ENCODE measurements at regions not wholly inside any gene's neighbourhood (a gene's known extent, or its start where the extent isn't known, plus 50 kb on each side); places are given as distances from the start of the nearest gene placed in this dataset.

DNA sequence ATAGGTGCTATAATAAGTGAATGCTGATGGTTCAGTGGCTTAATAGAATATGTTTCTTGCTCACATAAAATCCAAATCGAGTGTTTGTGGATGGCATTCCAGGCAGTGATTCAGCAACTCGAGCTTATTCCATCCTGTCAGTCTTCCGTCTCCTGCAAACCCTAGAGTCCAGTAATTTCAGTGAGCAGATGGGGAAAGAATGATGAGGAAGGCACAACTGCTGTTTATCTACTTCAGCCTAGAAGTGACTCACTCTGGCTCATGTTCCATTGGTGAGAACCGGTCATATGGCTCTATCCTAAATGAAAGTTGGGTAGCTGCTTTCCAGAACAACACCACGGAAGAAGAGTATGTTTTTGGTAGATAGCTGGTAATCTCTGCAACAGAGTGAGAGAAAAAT is 421.8 kb upstream of the PDE3A start:
- Histone ChIP-seq H3K9me3 (ENCODE audit: control insufficient read depth in 1 of 2, low read length in 2 of 2) (no peaks in the 10 kb centered on the region), H3K27me3 (ENCODE audit: insufficient read depth, low read length) (no peaks in the 10 kb centered on the region), H3K4me1 (ENCODE audit: insufficient read depth, low read length) (no peaks in the 10 kb centered on the region), H3K36me3 (ENCODE audit: insufficient read depth, low read length) (no peaks in the 10 kb centered on the region), H3K27ac (ENCODE audit: low read depth, low read length) (no peak overlapping the region), H3K4me3 (ENCODE audit: low read length in 2 of 2) (no peak overlapping the region)
- no peak overlapping the region for H3K4me3 Mint-ChIP-seq
- H3K9me3 Mint-ChIP-seq, result peaks cover 0 to 15% (median 7%) of the 10 kb centered on the region in 8 donors
- ChIA-PET POLR2A (ENCODE audit: partially characterized antibody) (no interaction called here), CTCF (ENCODE audit: partially characterized antibody) (no interaction called here)
- no peaks in the 10 kb centered on the region for H3K4me1 Mint-ChIP-seq
- DNase-seq, result no peak
- H3K27me3 Mint-ChIP-seq, result no peaks in the 10 kb centered on the region
- intact Hi-C loops (cut with micrococcal nuclease), result no loop called here
- H3K36me3 Mint-ChIP-seq, result no peaks in the 10 kb centered on the region
- no peak overlapping the region for H3K27ac Mint-ChIP-seq

DNA sequence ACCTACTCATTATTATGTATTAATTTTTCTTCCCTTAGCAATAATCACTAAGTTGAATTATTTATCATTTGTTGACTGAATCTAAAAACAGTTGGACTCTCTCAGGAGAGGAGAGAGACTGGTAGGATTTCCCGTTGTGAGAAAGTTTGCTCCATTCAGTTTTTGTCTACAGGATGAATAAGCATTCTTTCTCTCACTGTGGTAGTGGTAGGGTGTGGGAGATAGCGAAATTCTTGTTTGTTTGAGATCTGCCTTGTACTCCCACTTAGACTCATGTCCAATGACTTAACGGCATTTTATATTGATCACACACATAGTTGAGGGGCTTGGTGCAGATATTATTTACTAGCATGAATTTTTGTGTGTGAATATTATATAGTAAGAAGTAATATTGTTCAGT is 421.0 kb upstream of the PDE3A start:
- no peak overlapping the region for H3K4me3 Mint-ChIP-seq
- no peaks in the 10 kb centered on the region for H3K27me3 Mint-ChIP-seq
- no peaks in the 10 kb centered on the region for H3K36me3 Mint-ChIP-seq

DNA sequence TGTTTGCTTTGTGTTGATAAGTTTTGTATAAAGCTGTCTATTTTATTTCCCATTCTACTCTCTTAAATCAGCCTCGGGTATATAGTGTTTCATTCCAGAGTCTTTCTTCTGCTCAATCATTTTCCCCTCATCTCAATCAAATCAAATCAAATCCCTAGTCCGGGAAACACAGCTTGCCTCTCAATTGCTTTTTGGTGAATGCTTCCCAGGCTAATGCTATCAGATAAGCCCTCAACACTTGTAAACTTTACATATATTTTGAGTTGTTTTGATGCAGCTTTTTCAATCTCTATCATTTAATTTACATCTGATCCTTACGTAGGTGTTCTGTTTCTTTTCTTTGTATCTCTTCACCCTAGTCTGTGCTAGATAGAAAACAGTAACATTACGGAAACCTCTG is 416.7 kb upstream of the PDE3A start:
- no peaks in the 10 kb centered on the region for H3K4me1 Mint-ChIP-seq
- H3K36me3 Mint-ChIP-seq, result no peaks in the 10 kb centered on the region
- no peaks in the 10 kb centered on the region for H3K27me3 ChIP-seq (ENCODE audit: insufficient read depth, low read length)
- intact Hi-C loops (cut with micrococcal nuclease), result no loop called here
- H3K4me1 ChIP-seq (ENCODE audit: insufficient read depth, low read length), result no peaks in the 10 kb centered on the region
- H3K4me3 Mint-ChIP-seq, result no peak overlapping the region
- peaks cover 0 to 15% (median 8%) of the 10 kb centered on the region in 8 donors for H3K9me3 Mint-ChIP-seq
- no peak overlapping the region for H3K4me3 ChIP-seq (ENCODE audit: low read length in 2 of 2)
- ChIA-PET POLR2A (ENCODE audit: partially characterized antibody) (no interaction called here), CTCF (ENCODE audit: partially characterized antibody) (no interaction called here)
- H3K36me3 ChIP-seq (ENCODE audit: insufficient read depth, low read length), result no peaks in the 10 kb centered on the region
- H3K9me3 ChIP-seq (ENCODE audit: control insufficient read depth in 1 of 2, low read length in 2 of 2), result no peaks in the 10 kb centered on the region
- no peak overlapping the region for H3K27ac ChIP-seq (ENCODE audit: low read depth, low read length)
- no peak for DNase-seq
- no peaks in the 10 kb centered on the region for H3K27me3 Mint-ChIP-seq
- H3K27ac Mint-ChIP-seq, result no peak overlapping the region

More for the DNA sequence above, 421.0 kb upstream of the PDE3A start:
- Histone ChIP-seq H3K27me3 (ENCODE audit: insufficient read depth, low read length) (no peaks in the 10 kb centered on the region), H3K4me1 (ENCODE audit: insufficient read depth, low read length) (no peaks in the 10 kb centered on the region), H3K4me3 (ENCODE audit: low read length in 2 of 2) (no peak overlapping the region), H3K36me3 (ENCODE audit: insufficient read depth, low read length) (no peaks in the 10 kb centered on the region), H3K9me3 (ENCODE audit: control insufficient read depth in 1 of 2, low read length in 2 of 2) (no peaks in the 10 kb centered on the region), H3K27ac (ENCODE audit: low read depth, low read length) (no peak overlapping the region)
- H3K27ac Mint-ChIP-seq, result no peak overlapping the region
- H3K4me1 Mint-ChIP-seq, result no peaks in the 10 kb centered on the region
- peaks cover 0 to 15% (median 8%) of the 10 kb centered on the region in 8 donors for H3K9me3 Mint-ChIP-seq
- CTCF ChIA-PET (ENCODE audit: partially characterized antibody), result no interaction called here
- no peak for DNase-seq
- POLR2A ChIA-PET (ENCODE audit: partially characterized antibody), result no interaction called here
- intact Hi-C loops (cut with micrococcal nuclease), result no loop called here

DNA sequence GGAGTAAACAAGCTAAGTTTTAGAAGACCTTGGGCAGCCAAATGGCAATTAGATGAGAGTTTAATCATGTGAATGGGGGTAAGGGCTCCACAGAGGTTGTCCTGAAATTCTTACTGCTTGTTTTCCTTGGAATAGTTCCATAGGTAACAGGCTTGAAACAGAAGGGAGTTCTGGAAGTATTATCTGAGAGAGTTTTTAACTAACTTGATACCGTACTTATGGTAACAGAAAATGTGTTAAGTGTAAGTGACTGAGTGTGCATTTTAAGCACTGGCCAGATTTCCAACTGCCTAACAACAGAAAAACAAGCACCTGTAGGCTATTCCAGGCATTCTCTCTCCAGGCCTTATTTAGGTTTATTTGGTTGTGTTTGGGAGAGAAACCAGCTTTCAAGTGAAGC is 414.6 kb upstream of the PDE3A start:
- H3K27ac Mint-ChIP-seq, result no peak overlapping the region
- no peak overlapping the region for H3K4me3 ChIP-seq (ENCODE audit: low read length in 2 of 2)
- POLR2A ChIA-PET (ENCODE audit: partially characterized antibody), result no interaction called here
- DNase-seq, result no peak
- no peaks in the 10 kb centered on the region for H3K36me3 ChIP-seq (ENCODE audit: insufficient read depth, low read length)
- CTCF ChIA-PET (ENCODE audit: partially characterized antibody), result no interaction called here
- H3K4me3 Mint-ChIP-seq, result no peak overlapping the region
- no peaks in the 10 kb centered on the region for H3K4me1 Mint-ChIP-seq
- intact Hi-C loops (cut with micrococcal nuclease), result no loop called here
- H3K36me3 Mint-ChIP-seq, result no peaks in the 10 kb centered on the region
- peaks cover 0 to 12% (median 5%) of the 10 kb centered on the region in 8 donors for H3K9me3 Mint-ChIP-seq
- no peak overlapping the region for H3K27ac ChIP-seq (ENCODE audit: low read depth, low read length)
- no peaks in the 10 kb centered on the region for H3K9me3 ChIP-seq (ENCODE audit: control insufficient read depth in 1 of 2, low read length in 2 of 2)
- H3K4me1 ChIP-seq (ENCODE audit: insufficient read depth, low read length), result no peaks in the 10 kb centered on the region
- H3K27me3 ChIP-seq (ENCODE audit: insufficient read depth, low read length), result no peaks in the 10 kb centered on the region
- H3K27me3 Mint-ChIP-seq, result no peaks in the 10 kb centered on the region

DNA sequence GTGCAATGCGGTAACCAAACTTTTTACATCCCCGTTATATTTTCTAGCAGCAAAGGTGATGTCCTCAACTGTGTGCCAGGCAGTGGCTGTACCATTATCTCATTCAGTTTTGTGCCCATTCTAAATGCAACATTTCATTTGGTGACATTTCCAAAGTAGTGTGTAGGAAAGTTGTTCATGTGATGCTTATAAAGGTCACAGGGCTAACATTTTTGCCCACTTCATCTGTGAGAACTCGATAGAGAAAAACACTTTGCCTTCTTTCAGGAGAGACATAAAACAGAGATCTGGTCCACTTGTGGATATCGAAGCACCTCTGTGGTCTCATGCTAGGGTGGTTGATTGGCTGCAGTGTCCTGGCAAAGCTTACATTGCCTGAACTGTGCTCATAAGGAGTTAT is 414.2 kb upstream of the PDE3A start:
- Histone ChIP-seq H3K4me1 (ENCODE audit: insufficient read depth, low read length) (no peaks in the 10 kb centered on the region), H3K36me3 (ENCODE audit: insufficient read depth, low read length) (no peaks in the 10 kb centered on the region), H3K27me3 (ENCODE audit: insufficient read depth, low read length) (no peaks in the 10 kb centered on the region), H3K4me3 (ENCODE audit: low read length in 2 of 2) (no peak overlapping the region), H3K9me3 (ENCODE audit: control insufficient read depth in 1 of 2, low read length in 2 of 2) (no peaks in the 10 kb centered on the region), H3K27ac (ENCODE audit: low read depth, low read length) (no peak overlapping the region)
- peaks cover 0 to 7% (median 2%) of the 10 kb centered on the region in 8 donors for H3K9me3 Mint-ChIP-seq
- POLR2A ChIA-PET (ENCODE audit: partially characterized antibody), result no interaction called here
- no peaks in the 10 kb centered on the region for H3K27me3 Mint-ChIP-seq
- H3K4me1 Mint-ChIP-seq, result no peaks in the 10 kb centered on the region
- no peak overlapping the region for H3K4me3 Mint-ChIP-seq
- DNase-seq, result no peak
- no peaks in the 10 kb centered on the region for H3K36me3 Mint-ChIP-seq
- intact Hi-C loops (cut with micrococcal nuclease), result no loop called here
- no peak overlapping the region for H3K27ac Mint-ChIP-seq
- CTCF ChIA-PET (ENCODE audit: partially characterized antibody), result no interaction called here

DNA sequence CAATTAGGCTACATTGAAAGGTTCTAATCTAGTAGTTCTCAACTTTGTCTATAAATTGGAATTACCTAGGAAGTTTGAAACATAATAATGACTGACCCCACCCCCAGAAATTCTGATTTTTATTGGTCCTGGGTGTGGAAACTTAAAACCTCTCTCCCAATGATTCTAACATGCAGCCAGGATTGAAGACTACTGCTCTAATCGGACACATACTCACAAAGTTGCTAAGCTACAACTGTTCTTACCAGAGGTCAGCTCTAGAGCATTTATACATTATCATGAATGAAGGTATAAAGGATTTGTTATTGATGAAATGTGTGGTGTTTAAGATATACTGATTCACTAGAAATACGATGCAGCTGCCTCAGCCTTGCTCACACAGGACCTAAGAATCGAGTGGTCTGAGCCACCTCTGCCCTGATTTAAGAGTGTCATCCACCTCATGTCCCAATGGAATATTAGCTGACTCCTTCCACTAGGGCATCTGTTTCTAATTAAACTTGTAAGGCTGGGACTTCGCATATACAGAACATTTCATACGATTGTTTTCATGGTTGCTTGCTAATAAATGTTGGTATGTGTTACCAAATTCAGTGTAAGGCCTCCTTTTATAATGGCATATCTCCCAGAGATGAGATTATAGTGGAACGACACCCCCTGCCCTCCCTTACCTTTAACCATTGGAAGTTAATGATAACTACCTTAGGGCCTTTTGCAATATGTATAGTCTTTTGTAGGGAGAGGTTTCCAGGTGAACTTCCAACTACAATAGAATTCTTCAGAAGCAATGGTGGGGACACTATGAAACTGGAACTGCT is 410.8 kb upstream of the PDE3A start:
- ChIA-PET POLR2A (ENCODE audit: partially characterized antibody) (no interaction called here), CTCF (ENCODE audit: partially characterized antibody) (no interaction called here)
- no peaks in the 10 kb centered on the region for H3K9me3 Mint-ChIP-seq
- no peak overlapping the region for H3K4me3 Mint-ChIP-seq
- no peaks in the 10 kb centered on the region for H3K27me3 Mint-ChIP-seq
- H3K4me1 Mint-ChIP-seq, result no peaks in the 10 kb centered on the region
- Histone ChIP-seq H3K36me3 (ENCODE audit: insufficient read depth, low read length) (no peaks in the 10 kb centered on the region), H3K27ac (ENCODE audit: low read depth, low read length) (no peak overlapping the region), H3K9me3 (ENCODE audit: control insufficient read depth in 1 of 2, low read length in 2 of 2) (no peaks in the 10 kb centered on the region), H3K4me3 (ENCODE audit: low read length in 2 of 2) (no peak overlapping the region), H3K27me3 (ENCODE audit: insufficient read depth, low read length) (no peaks in the 10 kb centered on the region), H3K4me1 (ENCODE audit: insufficient read depth, low read length) (no peaks in the 10 kb centered on the region)
- no peaks in the 10 kb centered on the region for H3K36me3 Mint-ChIP-seq
- intact Hi-C loops (cut with micrococcal nuclease), result no loop called here
- H3K27ac Mint-ChIP-seq, result no peak overlapping the region
- DNase-seq, result no peak

DNA sequence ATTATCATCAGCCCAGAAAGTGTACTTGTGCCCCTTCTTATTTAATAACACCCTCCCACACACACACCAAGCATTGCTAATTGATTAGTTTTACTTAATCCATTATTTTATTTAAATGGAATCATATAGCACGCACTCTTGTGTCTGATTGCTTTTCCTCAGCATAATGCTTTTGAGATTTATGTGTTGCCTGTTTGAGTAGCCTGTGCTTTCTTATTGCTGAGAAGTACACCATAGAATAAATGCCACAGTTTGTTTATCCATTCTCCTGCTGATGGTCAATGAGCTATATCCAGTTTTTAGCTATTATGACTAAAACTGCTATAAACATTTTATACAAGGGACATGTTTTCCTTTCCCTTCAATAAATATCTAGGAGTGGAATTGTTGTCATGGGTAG is 409.9 kb upstream of the PDE3A start:
- H3K9me3 ChIP-seq (ENCODE audit: control insufficient read depth in 1 of 2, low read length in 2 of 2), result no peaks in the 10 kb centered on the region
- H3K27me3 Mint-ChIP-seq, result no peaks in the 10 kb centered on the region
- no peak overlapping the region for H3K4me3 Mint-ChIP-seq
- no peaks in the 10 kb centered on the region for H3K9me3 Mint-ChIP-seq
- no peak overlapping the region for H3K4me3 ChIP-seq (ENCODE audit: low read length in 2 of 2)
- POLR2A ChIA-PET (ENCODE audit: partially characterized antibody), result no interaction called here
- no peak for DNase-seq
- CTCF ChIA-PET (ENCODE audit: partially characterized antibody), result no interaction called here
- H3K4me1 Mint-ChIP-seq, result no peaks in the 10 kb centered on the region
- H3K27me3 ChIP-seq (ENCODE audit: insufficient read depth, low read length), result no peaks in the 10 kb centered on the region
- intact Hi-C loops (cut with micrococcal nuclease), result no loop called here
- no peaks in the 10 kb centered on the region for H3K36me3 ChIP-seq (ENCODE audit: insufficient read depth, low read length)
- no peaks in the 10 kb centered on the region for H3K36me3 Mint-ChIP-seq
- no peaks in the 10 kb centered on the region for H3K4me1 ChIP-seq (ENCODE audit: insufficient read depth, low read length)
- H3K27ac ChIP-seq (ENCODE audit: low read depth, low read length), result no peak overlapping the region
- H3K27ac Mint-ChIP-seq, result no peak overlapping the region

DNA sequence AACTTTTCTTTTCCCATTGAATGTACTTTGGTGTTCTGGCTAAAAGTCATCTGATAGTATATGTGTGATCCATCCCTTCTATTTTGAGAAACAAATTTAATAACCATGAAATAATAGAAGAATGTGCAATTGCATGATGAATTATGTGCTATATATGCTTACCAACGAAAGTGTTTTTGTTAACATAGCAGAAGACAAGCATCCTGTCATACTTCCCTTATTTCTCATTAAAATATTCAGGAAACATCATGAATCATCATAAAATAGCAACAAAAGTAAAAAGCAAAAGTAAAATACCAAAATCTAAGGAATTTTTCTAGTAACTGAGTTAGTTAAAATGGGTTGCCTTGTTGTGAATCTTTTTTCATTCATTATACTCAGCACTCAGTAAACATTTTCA is 409.0 kb upstream of the PDE3A start:
- H3K27me3 ChIP-seq (ENCODE audit: insufficient read depth, low read length), result no peaks in the 10 kb centered on the region
- H3K27ac ChIP-seq (ENCODE audit: low read depth, low read length), result no peak overlapping the region
- Mint-ChIP-seq H3K27me3 (no peaks in the 10 kb centered on the region), H3K36me3 (no peaks in the 10 kb centered on the region), H3K4me1 (no peaks in the 10 kb centered on the region), H3K27ac (no peak overlapping the region), H3K4me3 (no peak overlapping the region), H3K9me3 (no peaks in the 10 kb centered on the region)
- no peak for DNase-seq
- H3K4me3 ChIP-seq (ENCODE audit: low read length in 2 of 2), result no peak overlapping the region
- no peaks in the 10 kb centered on the region for H3K36me3 ChIP-seq (ENCODE audit: insufficient read depth, low read length)
- no peaks in the 10 kb centered on the region for H3K4me1 ChIP-seq (ENCODE audit: insufficient read depth, low read length)
- CTCF ChIA-PET (ENCODE audit: partially characterized antibody), result interaction anchor here (0.5 kb wide), 1 partner anchor 25 kb away, joined by 4 read pairs; no protein-coding TSS in a partner anchor
- intact Hi-C loops (cut with micrococcal nuclease), result no loop called here
- H3K9me3 ChIP-seq (ENCODE audit: control insufficient read depth in 1 of 2, low read length in 2 of 2), result no peaks in the 10 kb centered on the region
- POLR2A ChIA-PET (ENCODE audit: partially characterized antibody), result no interaction called here

Data from CD4-positive, alpha-beta memory T cell (primary cell).